WERI-Rb-1 (cell line): ENCODE measurements at regions not wholly inside any gene's neighbourhood (a gene's known extent, or its start where the extent isn't known, plus 50 kb on each side); places are given as distances from the start of the nearest gene placed in this dataset.
"Not testable (repeated sequence)": the region's sequence is repeated elsewhere in the genome, so short reads cannot be mapped to it uniquely, and the experiment has no call there.

ENCODE experiments used
- DNase-seq: peaks from one replicate; pipeline ENCODE4 v3.0.0-alpha.2; 2020
- H3K27ac ChIP-seq: fragments of 250-450 bp; sonication (Bioruptor Pico); 2 replicates; pipeline ENCODE4 v1.5.1; 2020; ENCODE audit warnings: mild to moderate bottlenecking, moderate library complexity
- H3K27me3 ChIP-seq: fragments of 250-450 bp; sonication (Bioruptor Pico); 2 replicates; pipeline ENCODE4 v1.5.1; 2021; ENCODE audit warnings: mild to moderate bottlenecking, low read depth, moderate library complexity; ENCODE audit not compliant: insufficient read depth, severe bottlenecking
- H3K36me3 ChIP-seq: fragments of 250-450 bp; sonication (Bioruptor Pico); 2 replicates; pipeline ENCODE4 v1.5.1; 2020; ENCODE audit warnings: mild to moderate bottlenecking, moderate library complexity
- H3K4me3 ChIP-seq: 2 replicates; pipeline ENCODE4 v1.5.1; 2011; ENCODE audit warnings: low read depth, mild to moderate bottlenecking, control low read depth, low read length
- H3K9me3 ChIP-seq: fragments of 250-450 bp; sonication (Bioruptor Pico); 2 replicates; pipeline ENCODE4 v1.5.1; 2021; ENCODE audit warnings: mild to moderate bottlenecking, moderate library complexity; ENCODE audit not compliant: severe bottlenecking
- TF ChIP-seq, protein P1 (sequence below): IDR thresholded peaks from 2 replicates; pipeline ENCODE4 v1.5.1; 2011; ENCODE audit warnings: low read depth, mild to moderate bottlenecking, control low read depth, inconsistent platforms, low read length

DNA sequence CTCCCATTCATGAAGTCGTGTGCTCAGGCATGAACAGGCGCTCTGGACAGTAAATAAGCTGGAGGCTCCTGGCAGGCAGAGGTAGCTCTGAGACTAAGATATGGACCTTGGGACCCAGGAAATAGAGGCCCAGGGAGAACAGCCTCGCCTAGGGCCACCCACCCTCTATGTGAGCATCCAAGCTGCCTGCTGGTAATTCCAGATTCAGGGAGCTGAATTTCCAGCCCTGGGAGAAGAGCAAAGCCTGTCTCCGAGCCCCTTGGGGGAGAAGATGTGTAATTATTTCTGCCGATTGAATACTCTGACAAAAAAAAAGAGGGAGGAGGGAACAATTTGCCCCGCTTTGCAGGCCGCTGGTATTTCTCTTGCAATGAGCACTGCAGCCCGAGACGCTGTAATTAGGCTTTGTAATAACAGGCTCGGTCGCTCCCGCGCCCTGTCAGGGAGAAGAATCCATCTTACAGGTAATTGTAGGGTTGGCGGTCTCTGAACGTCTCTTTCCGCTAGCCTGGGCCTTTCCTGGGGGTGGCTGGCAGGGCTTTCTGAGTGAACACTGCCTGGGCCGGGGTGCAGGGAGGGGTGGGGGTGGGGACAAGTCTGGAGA lies 131.5 kb downstream of the WNT7A start:
- H3K4me3 ChIP-seq, result no peak overlapping the region
- TF ChIP-seq, protein P1, sequence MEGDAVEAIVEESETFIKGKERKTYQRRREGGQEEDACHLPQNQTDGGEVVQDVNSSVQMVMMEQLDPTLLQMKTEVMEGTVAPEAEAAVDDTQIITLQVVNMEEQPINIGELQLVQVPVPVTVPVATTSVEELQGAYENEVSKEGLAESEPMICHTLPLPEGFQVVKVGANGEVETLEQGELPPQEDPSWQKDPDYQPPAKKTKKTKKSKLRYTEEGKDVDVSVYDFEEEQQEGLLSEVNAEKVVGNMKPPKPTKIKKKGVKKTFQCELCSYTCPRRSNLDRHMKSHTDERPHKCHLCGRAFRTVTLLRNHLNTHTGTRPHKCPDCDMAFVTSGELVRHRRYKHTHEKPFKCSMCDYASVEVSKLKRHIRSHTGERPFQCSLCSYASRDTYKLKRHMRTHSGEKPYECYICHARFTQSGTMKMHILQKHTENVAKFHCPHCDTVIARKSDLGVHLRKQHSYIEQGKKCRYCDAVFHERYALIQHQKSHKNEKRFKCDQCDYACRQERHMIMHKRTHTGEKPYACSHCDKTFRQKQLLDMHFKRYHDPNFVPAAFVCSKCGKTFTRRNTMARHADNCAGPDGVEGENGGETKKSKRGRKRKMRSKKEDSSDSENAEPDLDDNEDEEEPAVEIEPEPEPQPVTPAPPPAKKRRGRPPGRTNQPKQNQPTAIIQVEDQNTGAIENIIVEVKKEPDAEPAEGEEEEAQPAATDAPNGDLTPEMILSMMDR, result no peak
- H3K9me3 ChIP-seq, result no peaks in the 10 kb centered on the region
- no peaks in the 10 kb centered on the region for H3K36me3 ChIP-seq
- H3K27ac ChIP-seq, result no peak overlapping the region
- no peak for DNase-seq
- peaks cover 54% of the 10 kb centered on the region for H3K27me3 ChIP-seq

DNA sequence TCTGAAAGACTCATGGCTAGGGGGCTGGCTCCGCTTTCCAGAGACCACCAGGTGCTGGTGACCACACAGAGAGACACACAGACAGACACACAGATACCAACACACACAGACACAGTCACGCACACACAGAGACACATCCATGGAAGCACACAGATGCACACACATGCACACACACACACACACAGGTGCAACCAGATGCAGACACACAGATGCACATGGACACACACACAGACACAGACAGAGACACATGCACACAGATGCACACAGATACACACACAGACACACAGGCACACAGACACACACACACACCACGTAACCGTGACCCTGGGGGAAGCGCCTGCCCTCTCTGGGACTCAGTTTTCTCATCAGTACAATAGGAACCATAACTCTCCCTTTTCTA lies 132.2 kb downstream of the WNT7A start:
- Histone ChIP-seq H3K36me3 (no peaks in the 10 kb centered on the region), H3K27ac (no peak overlapping the region), H3K4me3 (no peak overlapping the region), H3K9me3 (no peaks in the 10 kb centered on the region), H3K27me3 (peaks cover 61% of the 10 kb centered on the region)
- no peak for DNase-seq
- TF ChIP-seq, protein P1, result no peak

DNA sequence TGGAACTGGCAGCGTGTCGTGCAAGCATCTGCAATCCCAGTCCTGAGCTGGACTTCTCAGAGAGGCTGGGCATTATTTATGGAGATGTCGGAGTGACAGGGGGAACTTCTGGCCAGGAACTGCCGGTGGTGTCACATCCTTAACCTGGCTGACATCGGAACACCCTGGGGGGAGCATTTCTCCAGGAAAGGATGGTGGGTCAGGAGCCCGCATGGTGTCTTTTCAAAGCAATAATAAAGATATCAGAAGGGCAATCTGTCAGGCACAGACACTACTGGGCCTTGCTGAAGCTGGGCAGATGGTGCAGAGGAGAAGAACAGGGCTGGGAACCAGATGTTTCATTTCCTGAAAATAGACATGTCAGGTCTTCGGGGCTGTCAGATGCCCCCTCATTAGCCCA lies 133.5 kb downstream of the WNT7A start:
- H3K9me3 ChIP-seq, result peaks cover 5% of the 10 kb centered on the region
- no peak for DNase-seq
- H3K4me3 ChIP-seq, result no peak overlapping the region
- no peak overlapping the region for H3K27ac ChIP-seq
- H3K27me3 ChIP-seq, result peaks cover 65% of the 10 kb centered on the region
- TF ChIP-seq, protein P1, result no peak
- H3K36me3 ChIP-seq, result no peaks in the 10 kb centered on the region

DNA sequence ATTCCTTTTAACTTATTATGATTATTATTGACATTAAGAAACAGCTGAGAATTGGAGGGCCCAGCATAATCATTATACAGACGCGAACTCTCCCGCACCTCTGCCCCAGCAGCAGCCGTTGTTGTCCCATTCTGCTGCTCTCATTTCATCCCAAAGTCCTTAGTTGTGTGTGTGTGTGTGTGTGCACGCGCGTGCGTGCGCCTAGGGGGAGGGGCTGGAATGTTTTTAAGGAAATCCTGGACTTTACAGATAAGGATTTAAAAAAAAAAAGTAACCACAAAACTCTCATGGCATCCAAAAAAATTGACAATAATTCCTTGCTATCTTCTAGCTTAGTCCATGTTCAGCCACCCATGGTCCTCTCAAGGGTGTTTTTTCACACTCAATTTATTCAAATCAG lies 134.2 kb downstream of the WNT7A start:
- Histone ChIP-seq H3K9me3 (peaks cover 5% of the 10 kb centered on the region), H3K4me3 (no peak overlapping the region), H3K36me3 (no peaks in the 10 kb centered on the region), H3K27me3 (peaks cover 66% of the 10 kb centered on the region), H3K27ac (no peak overlapping the region)
- DNase-seq, result no peak
- TF ChIP-seq, protein P1, result no peak

DNA sequence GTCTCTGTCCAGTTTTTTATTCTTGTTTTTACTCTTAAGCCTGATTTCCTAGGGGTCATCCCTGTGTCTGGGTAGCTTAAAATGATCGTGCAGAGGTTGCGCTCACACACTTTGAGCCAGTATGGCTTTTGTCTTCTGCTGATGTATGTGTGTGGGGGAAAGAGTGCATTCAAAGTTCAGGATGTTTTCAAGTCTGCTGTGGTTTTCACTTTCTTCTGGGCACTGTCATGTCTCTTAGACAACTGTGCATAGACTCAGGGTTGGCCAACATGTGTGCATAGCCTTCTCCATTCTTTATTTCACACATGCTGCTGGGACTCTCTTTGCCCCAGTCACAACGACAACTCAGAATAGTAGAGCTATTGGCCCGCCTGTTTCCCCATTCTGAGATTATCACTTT lies 139.1 kb downstream of the WNT7A start:
- DNase-seq, result no peak
- TF ChIP-seq, protein P1, result no peak
- Histone ChIP-seq H3K27me3 (peaks cover 75% of the 10 kb centered on the region), H3K36me3 (no peaks in the 10 kb centered on the region), H3K27ac (no peak overlapping the region), H3K4me3 (no peak overlapping the region), H3K9me3 (peaks cover 7% of the 10 kb centered on the region)

DNA sequence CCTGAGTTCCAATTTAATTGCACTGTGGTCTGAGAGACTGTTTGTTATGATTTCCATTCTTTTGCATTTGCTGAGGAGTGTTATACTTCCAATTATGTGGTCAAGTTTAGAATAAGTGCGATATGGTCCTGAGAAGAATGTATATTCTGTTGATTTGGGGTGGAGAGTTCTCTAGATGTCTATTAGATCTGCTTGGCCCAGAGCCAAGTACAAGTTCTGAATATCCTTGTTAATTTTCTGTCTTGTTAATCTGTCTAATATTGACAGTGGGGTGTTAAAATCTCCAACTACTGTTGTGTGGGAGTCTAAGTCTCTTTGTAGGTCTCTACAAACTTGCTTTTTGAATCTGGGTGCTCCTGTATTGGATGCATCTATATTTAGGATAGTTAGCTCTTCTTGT lies 146.1 kb downstream of the WNT7A start:
- H3K36me3 ChIP-seq, DNase-seq, H3K9me3 ChIP-seq, H3K27ac ChIP-seq, H3K4me3 ChIP-seq: not testable (repeated sequence)
- peaks cover 45% of the 10 kb centered on the region for H3K27me3 ChIP-seq
